Pulmonary artery endothelial cell (primary cell): ENCODE measurements at regions not wholly inside any gene's neighbourhood (a gene's known extent, or its start where the extent isn't known, plus 50 kb on each side); places are given as distances from the start of the nearest gene placed in this dataset.

ENCODE experiments used
- DNase-seq: peaks from one replicate; pipeline ENCODE4 v3.0.0-alpha.2; 2011; ENCODE audit warnings: low read depth, low spot score

- DNase-seq = no peak
Observed at GRCh38 chr12:127533353-127533752, 733.6 kb upstream of the TMEM132C start.

GRCh38 chr12:127536833-127537428, 730.0 kb upstream of the TMEM132C start:
- DNase-seq = no peak

GRCh38 chr12:127538316-127538715, 728.7 kb upstream of the TMEM132C start:
- DNase-seq = no peak

DNA sequence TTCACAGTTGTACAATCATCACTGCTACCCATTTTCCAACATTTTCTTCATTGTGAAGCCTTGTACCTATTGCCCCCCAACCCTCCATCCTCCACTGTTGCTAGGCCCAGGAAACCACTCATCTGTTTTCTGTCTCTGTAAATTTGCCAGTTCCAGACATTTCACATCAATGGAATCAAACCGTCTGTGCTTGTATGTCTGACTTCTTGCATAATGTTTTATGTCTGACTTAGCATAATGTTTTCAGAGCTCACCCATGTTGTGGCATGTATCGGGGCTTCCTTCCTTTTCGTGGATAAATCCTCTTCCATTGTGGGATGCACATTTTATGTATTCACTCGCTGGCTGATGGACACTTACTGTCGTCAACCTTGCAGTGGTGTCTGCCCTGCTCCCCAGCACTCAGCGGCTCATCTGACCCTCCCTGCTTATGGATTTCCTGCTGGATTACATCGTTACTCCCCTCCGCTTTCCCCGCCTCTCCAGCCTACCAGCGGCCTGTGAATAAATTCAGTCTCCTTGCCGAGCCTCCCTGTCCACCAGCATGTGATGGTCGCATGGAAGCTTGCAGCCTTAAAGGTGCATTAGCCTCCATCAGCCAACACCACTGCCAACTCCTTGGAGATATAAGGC, 727.6 kb upstream of the TMEM132C start:
- DNase-seq = no peak

- DNase-seq = no peak
Observed at GRCh38 chr12:127542391-127542790, 724.6 kb upstream of the TMEM132C start.

GRCh38 chr12:127542931-127543330, 724.0 kb upstream of the TMEM132C start:
- DNase-seq = no peak

DNA sequence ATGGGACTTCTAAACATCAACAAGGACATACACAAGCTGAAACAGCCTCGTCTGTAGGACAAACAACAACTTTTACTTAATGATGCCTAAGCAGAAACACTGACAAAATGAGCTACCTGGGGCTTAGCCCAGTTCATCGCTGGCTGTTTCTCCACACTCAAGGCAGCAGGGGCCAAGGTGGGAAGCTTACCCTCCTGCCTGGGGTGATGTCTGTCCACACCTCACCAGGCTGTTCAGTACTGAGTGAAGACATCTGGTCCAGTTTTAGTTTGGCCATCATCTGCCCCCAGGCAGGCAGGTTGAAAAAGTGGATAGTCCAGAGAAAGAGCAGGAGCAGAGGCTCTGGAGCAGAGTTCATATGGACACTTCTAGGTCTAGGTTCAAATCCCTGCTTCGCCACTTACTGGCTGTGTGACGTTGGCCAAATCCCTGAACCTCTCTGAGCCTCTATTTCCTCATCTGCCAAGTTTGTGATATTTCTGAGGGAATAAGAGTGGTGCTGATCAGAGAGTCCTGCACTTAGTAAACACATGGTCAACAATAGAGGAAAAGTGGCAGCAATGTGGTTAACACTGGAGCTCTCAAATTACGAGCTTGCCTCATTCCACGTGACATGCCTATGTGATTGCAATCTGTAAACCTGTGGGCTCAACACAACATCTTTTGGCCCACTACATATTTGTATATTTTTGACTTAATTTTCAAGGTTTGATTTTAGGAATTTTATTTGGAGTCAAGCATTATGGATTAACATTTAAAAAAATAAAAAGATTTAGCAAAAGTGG, 720.1 kb upstream of the TMEM132C start:
- no peak for DNase-seq

GRCh38 chr12:127548123-127548553, 718.8 kb upstream of the TMEM132C start:
- no peak for DNase-seq

DNA sequence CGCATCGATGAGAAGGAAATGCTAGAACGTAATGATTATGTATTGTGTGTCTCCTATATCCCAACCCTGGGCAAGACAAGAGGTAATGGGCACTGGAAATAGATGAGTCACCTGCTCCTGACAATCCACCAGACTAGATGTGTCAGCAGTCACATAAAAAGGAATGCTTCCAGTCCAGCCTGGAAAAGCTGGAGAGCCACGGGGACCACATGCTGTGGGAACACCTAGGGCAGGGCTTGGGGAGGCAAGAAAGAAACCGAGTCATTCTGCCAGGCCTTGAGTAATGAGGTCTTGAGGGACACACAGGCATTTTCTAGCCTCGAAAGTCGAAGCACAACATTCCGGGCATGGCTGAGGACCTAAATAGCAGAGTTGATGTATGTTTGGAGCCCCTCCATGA, 716.7 kb upstream of the TMEM132C start:
- no peak for DNase-seq

DNA sequence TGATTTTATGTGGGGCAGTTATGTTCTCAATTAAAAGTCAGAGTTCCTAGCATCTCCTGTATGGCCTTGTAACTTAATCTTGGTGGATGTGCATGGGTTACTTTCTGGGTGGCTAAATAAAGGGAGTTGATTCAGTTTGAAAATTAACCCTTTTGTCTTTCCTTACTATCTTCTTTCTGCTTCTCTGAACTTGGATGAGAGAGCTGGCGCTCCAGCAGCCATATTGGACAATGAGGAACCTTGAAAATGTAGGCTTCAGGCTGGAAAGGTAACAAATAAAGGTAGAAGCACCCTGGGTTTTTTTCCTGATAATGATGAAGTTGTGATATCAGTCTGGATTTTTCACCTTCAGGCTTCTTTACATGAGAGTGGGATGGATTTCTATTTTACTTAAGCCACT, 714.1 kb upstream of the TMEM132C start:
- no peak for DNase-seq

DNA sequence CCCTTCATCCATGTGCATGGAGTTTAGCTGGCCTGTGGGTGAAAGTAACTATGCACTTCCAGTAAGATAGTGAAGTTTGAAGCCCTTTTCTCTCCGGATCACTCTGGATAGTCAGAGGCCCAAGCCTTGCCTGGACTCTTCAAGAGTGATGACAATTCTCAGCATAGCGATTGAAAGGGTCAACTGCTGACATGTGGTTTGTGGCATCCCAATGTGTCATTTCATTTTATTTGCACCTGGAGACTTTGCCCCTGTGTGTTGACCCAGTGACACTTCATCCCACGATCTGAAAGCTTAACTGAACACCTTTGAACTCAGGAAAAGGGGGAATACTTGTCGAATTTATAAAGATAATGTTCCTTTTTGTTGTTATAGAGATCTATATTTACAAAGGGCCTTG, 711.9 kb upstream of the TMEM132C start:
- DNase-seq = no peak

DNA sequence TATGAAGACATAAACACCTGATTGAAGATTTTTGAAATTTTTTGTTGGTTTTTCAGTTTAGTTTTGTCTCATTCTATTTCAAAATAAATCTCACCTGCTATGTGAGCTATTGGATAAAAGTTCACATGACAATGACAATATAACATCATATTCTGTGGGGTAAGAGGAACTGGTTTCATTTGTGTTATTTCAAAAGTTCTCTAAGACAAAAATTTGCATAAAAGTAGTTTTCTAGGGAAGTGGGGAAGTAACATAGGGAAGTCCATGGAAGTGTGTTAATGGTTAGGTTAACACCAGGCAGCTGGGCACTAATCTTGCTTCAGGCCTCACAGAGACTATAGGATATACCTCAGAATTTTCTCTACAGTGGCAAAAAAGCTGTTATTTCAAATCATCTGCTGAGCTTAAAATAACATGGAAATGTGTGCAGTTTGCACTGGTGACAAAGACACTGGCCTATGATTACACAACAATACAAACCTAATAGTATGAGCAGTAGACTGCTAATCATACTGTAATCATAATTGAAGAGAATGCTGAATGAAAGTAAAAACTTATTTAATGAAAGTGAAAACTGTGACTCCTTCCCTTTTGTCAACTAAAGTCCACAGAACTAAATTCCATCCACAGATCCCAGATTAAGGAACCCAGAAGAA, 710.6 kb upstream of the TMEM132C start:
- DNase-seq = no peak

DNA sequence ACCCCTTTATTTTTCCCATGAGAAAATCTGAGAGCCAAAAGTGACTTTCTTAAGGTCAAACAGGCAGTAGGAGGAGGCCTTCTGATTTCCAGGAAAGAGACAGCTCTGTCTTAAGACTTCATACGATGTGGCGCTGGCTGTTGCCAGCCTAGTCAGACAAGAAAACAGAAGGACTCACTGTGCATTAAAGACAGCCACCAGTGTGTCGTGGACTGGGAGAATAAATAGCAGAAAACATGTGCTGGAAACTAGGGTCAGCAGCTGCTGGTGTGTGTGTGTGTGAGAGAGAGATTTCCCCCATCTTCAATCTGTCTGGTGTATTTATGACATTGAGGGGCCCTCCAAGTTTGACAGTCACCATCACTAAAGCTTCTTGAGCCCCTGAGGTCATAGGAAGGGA, 708.6 kb upstream of the TMEM132C start:
- no peak for DNase-seq

DNA sequence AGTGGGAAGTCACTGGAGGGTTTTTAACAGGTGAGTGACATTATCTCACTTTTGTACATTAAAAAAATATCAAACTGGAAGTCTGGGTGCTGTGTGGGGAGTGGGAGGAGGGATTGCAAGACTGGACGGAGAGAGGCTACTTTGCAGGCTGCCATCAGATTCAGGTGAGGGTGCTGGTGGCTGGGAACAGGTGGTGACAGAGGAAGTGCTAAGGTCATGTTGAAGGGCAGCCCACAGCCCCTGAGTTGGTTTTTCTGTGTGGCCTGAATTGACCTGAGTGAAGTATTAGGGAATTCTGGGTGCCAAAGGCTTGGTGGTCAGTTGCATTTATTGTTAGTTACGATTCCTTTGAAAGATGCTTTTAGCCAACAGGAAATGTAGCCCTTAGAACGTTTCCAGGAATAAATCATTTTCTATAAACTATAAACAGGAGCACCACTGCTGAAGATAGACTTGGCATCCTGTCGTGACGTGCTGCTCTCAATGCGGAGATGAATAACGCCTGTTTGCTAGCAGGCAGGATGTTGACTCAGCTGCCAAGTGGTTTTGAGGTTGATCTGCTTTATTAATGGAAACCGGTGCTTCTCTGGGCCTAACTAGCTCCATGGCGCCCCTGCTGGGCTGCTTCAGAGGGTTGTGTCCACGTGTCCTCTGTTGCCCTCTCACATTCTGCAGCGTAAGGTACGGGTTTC, 707.5 kb upstream of the TMEM132C start:
- peak; percentile 89 for DNase-seq

- no peak for DNase-seq
Observed at GRCh38 chr12:127560041-127560478, 706.9 kb upstream of the TMEM132C start.

DNA sequence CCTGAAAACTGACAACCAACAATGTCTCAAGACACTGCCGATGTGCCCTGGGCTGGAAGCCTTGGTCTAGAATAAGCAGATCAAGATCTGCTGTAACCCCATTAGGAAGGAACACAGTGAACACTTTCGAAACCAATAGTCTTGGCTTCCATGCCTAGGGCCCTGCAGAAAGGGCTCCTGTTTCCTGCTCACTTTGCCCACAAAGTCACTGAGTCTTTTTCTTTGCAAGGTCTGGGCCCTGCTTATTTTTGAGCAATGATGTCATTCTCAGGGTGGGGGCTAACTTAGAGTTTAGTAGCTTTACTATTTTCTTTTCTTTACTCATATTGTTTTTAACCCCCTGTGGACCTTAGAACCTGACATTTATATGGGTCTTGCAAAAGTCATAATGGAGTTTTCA, 704.2 kb upstream of the TMEM132C start:
- no peak for DNase-seq

DNA sequence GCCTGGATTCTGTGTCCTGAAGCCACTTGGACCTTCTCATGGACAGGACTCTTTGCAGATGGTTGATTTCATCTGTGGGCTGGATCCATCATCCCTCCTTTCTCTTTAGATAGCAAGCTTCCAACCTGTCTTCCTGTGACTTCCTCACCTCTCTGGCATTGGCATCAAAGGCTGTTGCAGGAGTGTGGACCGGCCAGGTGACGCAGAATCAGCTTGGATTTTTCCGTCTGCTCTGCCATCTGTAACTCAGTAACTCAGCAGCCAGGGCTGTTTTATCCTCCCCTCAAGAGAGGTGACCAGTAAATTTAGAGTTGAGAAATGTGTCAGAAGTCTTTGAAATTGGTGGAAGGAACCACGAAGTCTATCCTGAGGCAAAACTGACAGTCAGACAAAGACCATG, 701.7 kb upstream of the TMEM132C start:
- DNase-seq = no peak

GRCh38 chr12:127567531-127567930, 699.4 kb upstream of the TMEM132C start:
- DNase-seq = no peak

DNA sequence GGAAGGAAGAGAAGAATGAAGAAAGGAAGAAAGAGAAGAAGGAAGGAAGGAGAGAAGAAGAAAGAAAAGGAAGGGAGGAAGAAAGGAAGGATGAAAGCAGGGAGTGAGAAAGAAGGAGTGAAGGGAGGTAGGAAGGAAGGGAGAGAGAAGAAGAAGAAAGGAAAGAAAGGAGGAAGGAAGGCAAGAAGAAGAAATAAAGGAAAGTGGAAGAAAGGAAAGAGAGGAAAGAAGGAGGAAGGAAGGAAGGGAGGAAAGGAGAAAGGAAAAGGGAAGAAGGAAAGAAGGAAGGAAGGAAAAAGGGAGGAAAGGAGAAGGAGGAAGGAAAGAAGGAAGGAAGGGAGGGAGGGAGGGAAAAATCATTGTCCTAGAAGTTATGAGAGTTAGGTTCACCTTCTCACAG, 696.6 kb upstream of the TMEM132C start:
- no peak for DNase-seq

DNA sequence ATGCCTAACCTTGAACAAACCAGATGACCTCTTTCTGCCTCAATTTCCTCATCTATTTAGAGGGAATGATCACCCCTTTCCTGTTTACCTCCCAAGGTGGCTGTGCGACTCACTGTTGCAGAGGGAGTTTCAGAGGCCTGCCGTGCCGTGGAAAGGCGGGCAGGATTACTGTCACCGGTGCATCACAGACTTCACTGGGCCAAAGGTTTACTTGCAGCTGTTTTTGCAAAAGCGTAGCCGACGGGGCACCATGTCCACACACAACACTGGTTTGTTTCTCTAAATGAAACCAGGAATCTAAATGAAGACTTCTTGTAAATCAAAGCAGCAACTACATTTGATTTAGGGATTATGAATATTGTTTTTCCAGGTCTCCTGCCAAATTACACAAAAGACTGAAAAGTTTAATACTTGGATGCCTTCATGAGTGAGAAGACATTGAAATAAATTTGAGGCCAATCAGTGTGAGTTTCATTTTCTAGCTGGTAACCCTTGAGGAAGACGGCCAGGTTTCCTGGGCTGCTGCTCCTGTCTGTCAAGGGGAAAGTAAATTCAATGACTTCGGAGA, 696.1 kb upstream of the TMEM132C start:
- DNase-seq = no peak

- no peak for DNase-seq
Observed at GRCh38 chr12:127571578-127571977, 695.4 kb upstream of the TMEM132C start.
